ENCODE measurements at regions not wholly inside any gene's neighbourhood (a gene's known extent, or its start where the extent isn't known, plus 50 kb on each side); places are given as distances from the start of the nearest gene placed in this dataset.
"Not testable (repeated sequence)": the region's sequence is repeated elsewhere in the genome, so short reads cannot be mapped to it uniquely, and the experiment has no call there.

DNA sequence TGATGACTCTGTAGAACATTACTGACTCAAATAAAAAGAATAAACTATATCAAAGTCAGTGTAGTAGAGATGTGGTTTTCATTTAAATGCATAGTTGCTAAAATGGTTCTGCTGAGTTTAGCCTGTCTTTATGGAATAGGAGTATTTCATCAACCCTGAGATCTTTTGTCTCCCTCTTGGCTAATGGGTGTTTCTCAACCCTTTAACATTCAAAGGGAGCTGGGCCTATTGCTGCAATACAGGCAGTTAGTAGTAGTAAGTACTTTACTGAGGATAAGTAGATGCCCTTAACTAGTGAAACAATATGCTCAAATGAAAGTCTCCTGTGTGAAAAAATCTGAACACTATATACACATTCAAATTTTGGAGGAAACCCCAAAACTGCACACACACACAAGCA lies 184.7 kb upstream of the TTC14 start:
- Histone ChIP-seq H3K27me3 (ENCODE audit: insufficient read depth, low read length, poor library complexity, severe bottlenecking) (no peaks in the 10 kb centered on the region), H3K9me3 (ENCODE audit: low read length) (no peaks in the 10 kb centered on the region), H3K4me1 (ENCODE audit: insufficient read depth, low read length) (no peaks in the 10 kb centered on the region), H3K36me3 (ENCODE audit: insufficient read depth, low read length) (no peaks in the 10 kb centered on the region), H3K27ac (ENCODE audit: low read depth, low read length) (no peak overlapping the region), H3K4me3 (ENCODE audit: low read length) (no peak overlapping the region)
- Mint-ChIP-seq H3K4me3 (no peak overlapping the region), H3K36me3 (no peaks in the 10 kb centered on the region), H3K4me1 (no peaks in the 10 kb centered on the region), H3K27me3 (no peaks in the 10 kb centered on the region), H3K9me3 (peaks cover 0 to 4% (median 0%) of the 10 kb centered on the region in 5 donors), H3K27ac (no peak overlapping the region)
- no peak for DNase-seq
- CTCF ChIA-PET: no interaction called here
- POLR2A ChIA-PET: no interaction called here

- Histone ChIP-seq H3K27me3 (ENCODE audit: insufficient read depth, low read length, poor library complexity, severe bottlenecking) (no peaks in the 10 kb centered on the region), H3K36me3 (ENCODE audit: insufficient read depth, low read length) (no peaks in the 10 kb centered on the region), H3K9me3 (ENCODE audit: low read length) (no peaks in the 10 kb centered on the region), H3K4me1 (ENCODE audit: insufficient read depth, low read length) (no peaks in the 10 kb centered on the region), H3K27ac (ENCODE audit: low read depth, low read length) (no peak overlapping the region), H3K4me3 (ENCODE audit: low read length) (no peak overlapping the region)
- no peak overlapping the region for H3K4me3 Mint-ChIP-seq
- no peaks in the 10 kb centered on the region for H3K27me3 Mint-ChIP-seq
- no peak for DNase-seq
- H3K27ac Mint-ChIP-seq: no peak overlapping the region
- ChIA-PET CTCF (no interaction called here), POLR2A (no interaction called here)
- H3K9me3 Mint-ChIP-seq: peaks cover 0 to 4% (median 3%) of the 10 kb centered on the region in 5 donors
- no peaks in the 10 kb centered on the region for H3K4me1 Mint-ChIP-seq
- no peaks in the 10 kb centered on the region for H3K36me3 Mint-ChIP-seq
These were observed 181.9 kb upstream of the TTC14 start for GRCh38 chr3:180420016-180420415.

- Mint-ChIP-seq H3K27ac (no peak overlapping the region), H3K27me3 (no peaks in the 10 kb centered on the region), H3K4me3 (no peak overlapping the region), H3K36me3 (no peaks in the 10 kb centered on the region), H3K4me1 (no peaks in the 10 kb centered on the region), H3K9me3 (peaks cover 0 to 4% (median 3%) of the 10 kb centered on the region in 5 donors)
- no peaks in the 10 kb centered on the region for H3K36me3 ChIP-seq (ENCODE audit: insufficient read depth, low read length)
- no peak overlapping the region for H3K27ac ChIP-seq (ENCODE audit: low read depth, low read length)
- H3K27me3 ChIP-seq (ENCODE audit: insufficient read depth, low read length, poor library complexity, severe bottlenecking): no peaks in the 10 kb centered on the region
- POLR2A ChIA-PET: no interaction called here
- CTCF ChIA-PET: no interaction called here
- no peak overlapping the region for H3K4me3 ChIP-seq (ENCODE audit: low read length)
- no peaks in the 10 kb centered on the region for H3K9me3 ChIP-seq (ENCODE audit: low read length)
- no peak for DNase-seq
- no peaks in the 10 kb centered on the region for H3K4me1 ChIP-seq (ENCODE audit: insufficient read depth, low read length)
These were observed 181.2 kb upstream of the TTC14 start for GRCh38 chr3:180420804-180421203.

- Histone ChIP-seq H3K4me3 (ENCODE audit: low read length) (no peak overlapping the region), H3K27me3 (ENCODE audit: insufficient read depth, low read length, poor library complexity, severe bottlenecking) (no peaks in the 10 kb centered on the region), H3K4me1 (ENCODE audit: insufficient read depth, low read length) (no peaks in the 10 kb centered on the region), H3K36me3 (ENCODE audit: insufficient read depth, low read length) (no peaks in the 10 kb centered on the region), H3K27ac (ENCODE audit: low read depth, low read length) (no peak overlapping the region), H3K9me3 (ENCODE audit: low read length) (no peaks in the 10 kb centered on the region)
- H3K9me3 Mint-ChIP-seq: peaks cover 0 to 4% (median 3%) of the 10 kb centered on the region in 5 donors
- POLR2A ChIA-PET: no interaction called here
- no peaks in the 10 kb centered on the region for H3K36me3 Mint-ChIP-seq
- H3K4me1 Mint-ChIP-seq: no peaks in the 10 kb centered on the region
- CTCF ChIA-PET: interaction anchor here (1.9 kb wide), 1 partner anchor 10 kb away, joined by 4 read pairs; no protein-coding TSS in a partner anchor
- H3K27ac Mint-ChIP-seq: no peak overlapping the region
- H3K27me3 Mint-ChIP-seq: no peaks in the 10 kb centered on the region
- H3K4me3 Mint-ChIP-seq: no peak overlapping the region
- no peak for DNase-seq
These were observed 180.7 kb upstream of the TTC14 start for GRCh38 chr3:180421221-180421620.

- Histone ChIP-seq H3K4me1 (ENCODE audit: insufficient read depth, low read length) (no peaks in the 10 kb centered on the region), H3K9me3 (ENCODE audit: low read length) (no peaks in the 10 kb centered on the region), H3K4me3 (ENCODE audit: low read length) (no peak overlapping the region), H3K36me3 (ENCODE audit: insufficient read depth, low read length) (no peaks in the 10 kb centered on the region), H3K27ac (ENCODE audit: low read depth, low read length) (no peak overlapping the region), H3K27me3 (ENCODE audit: insufficient read depth, low read length, poor library complexity, severe bottlenecking) (no peaks in the 10 kb centered on the region)
- DNase-seq: no peak
- no peak overlapping the region for H3K27ac Mint-ChIP-seq
- peaks cover 0 to 4% (median 3%) of the 10 kb centered on the region in 5 donors for H3K9me3 Mint-ChIP-seq
- H3K27me3 Mint-ChIP-seq: no peaks in the 10 kb centered on the region
- POLR2A ChIA-PET: no interaction called here
- no peaks in the 10 kb centered on the region for H3K36me3 Mint-ChIP-seq
- no peaks in the 10 kb centered on the region for H3K4me1 Mint-ChIP-seq
- CTCF ChIA-PET: interaction anchor here (1.9 kb wide), 1 partner anchor 10 kb away, joined by 4 read pairs; no protein-coding TSS in a partner anchor
- H3K4me3 Mint-ChIP-seq: no peak overlapping the region
These were observed 180.2 kb upstream of the TTC14 start for GRCh38 chr3:180421721-180422120.

GRCh38 chr3:180424305-180424704 lies 177.7 kb upstream of the TTC14 start:
- H3K4me1 Mint-ChIP-seq; DNase-seq; H3K4me1 ChIP-seq (ENCODE audit: insufficient read depth, low read length); H3K27me3 ChIP-seq (ENCODE audit: insufficient read depth, low read length, poor library complexity, severe bottlenecking); H3K27ac Mint-ChIP-seq; H3K4me3 Mint-ChIP-seq; H3K36me3 ChIP-seq (ENCODE audit: insufficient read depth, low read length); H3K27ac ChIP-seq (ENCODE audit: low read depth, low read length); H3K9me3 ChIP-seq (ENCODE audit: low read length); H3K27me3 Mint-ChIP-seq; CTCF ChIA-PET; POLR2A ChIA-PET; H3K4me3 ChIP-seq (ENCODE audit: low read length); H3K36me3 Mint-ChIP-seq; H3K9me3 Mint-ChIP-seq: not testable (repeated sequence)

DNA sequence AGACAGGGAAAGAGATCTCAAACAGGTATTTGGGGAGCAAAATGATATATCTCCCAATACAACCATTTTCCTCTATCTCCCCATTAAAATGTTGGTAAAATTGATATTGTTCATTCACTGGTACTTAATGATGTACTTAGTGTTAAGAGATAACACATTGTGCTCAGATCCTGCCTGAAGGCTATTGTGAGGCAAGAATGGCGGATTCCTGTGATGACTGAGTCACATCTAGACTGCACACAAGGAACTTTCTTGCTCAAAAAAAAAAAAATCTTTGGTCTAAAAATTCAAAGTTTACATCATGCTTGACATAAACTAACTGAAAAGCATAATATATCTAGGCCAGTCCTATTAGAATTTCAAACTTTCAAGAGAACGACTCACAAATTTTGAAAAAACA lies 171.1 kb upstream of the TTC14 start:
- no peaks in the 10 kb centered on the region for H3K36me3 Mint-ChIP-seq
- no peak overlapping the region for H3K27ac Mint-ChIP-seq
- Histone ChIP-seq H3K9me3 (ENCODE audit: low read length) (no peaks in the 10 kb centered on the region), H3K4me1 (ENCODE audit: insufficient read depth, low read length) (no peaks in the 10 kb centered on the region), H3K36me3 (ENCODE audit: insufficient read depth, low read length) (no peaks in the 10 kb centered on the region), H3K27me3 (ENCODE audit: insufficient read depth, low read length, poor library complexity, severe bottlenecking) (no peaks in the 10 kb centered on the region), H3K27ac (ENCODE audit: low read depth, low read length) (no peak overlapping the region), H3K4me3 (ENCODE audit: low read length) (no peak overlapping the region)
- POLR2A ChIA-PET: no interaction called here
- H3K27me3 Mint-ChIP-seq: no peaks in the 10 kb centered on the region
- H3K9me3 Mint-ChIP-seq: peaks cover 0 to 9% (median 2%) of the 10 kb centered on the region in 5 donors
- no peaks in the 10 kb centered on the region for H3K4me1 Mint-ChIP-seq
- DNase-seq: no peak
- H3K4me3 Mint-ChIP-seq: no peak overlapping the region
- CTCF ChIA-PET: no interaction called here

DNA sequence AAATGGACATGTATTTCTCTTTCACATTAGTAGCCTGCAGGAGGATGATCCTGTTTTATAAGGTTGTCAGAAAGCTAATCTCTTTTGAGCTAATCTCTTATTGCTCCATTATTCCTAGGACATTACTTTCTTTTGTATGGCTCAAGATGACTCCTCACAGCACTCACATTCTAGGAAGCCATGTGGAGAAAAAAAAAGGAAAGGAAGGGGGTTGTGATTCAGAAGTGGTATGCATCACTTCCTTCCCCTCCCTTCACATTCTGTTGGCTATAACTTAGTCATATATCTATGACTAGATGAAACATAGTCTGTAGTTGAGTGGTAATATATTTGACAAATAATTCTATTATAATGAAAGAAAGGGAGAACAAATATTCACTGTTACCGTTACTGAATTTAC lies 168.8 kb upstream of the TTC14 start:
- Mint-ChIP-seq H3K9me3 (peaks cover 2 to 12% (median 5%) of the 10 kb centered on the region in 5 donors), H3K4me1 (no peaks in the 10 kb centered on the region), H3K36me3 (no peaks in the 10 kb centered on the region), H3K4me3 (no peak overlapping the region), H3K27me3 (no peaks in the 10 kb centered on the region), H3K27ac (no peak overlapping the region)
- Histone ChIP-seq H3K4me1 (ENCODE audit: insufficient read depth, low read length) (no peaks in the 10 kb centered on the region), H3K36me3 (ENCODE audit: insufficient read depth, low read length) (no peaks in the 10 kb centered on the region), H3K9me3 (ENCODE audit: low read length) (no peaks in the 10 kb centered on the region), H3K27me3 (ENCODE audit: insufficient read depth, low read length, poor library complexity, severe bottlenecking) (no peaks in the 10 kb centered on the region), H3K4me3 (ENCODE audit: low read length) (no peak overlapping the region), H3K27ac (ENCODE audit: low read depth, low read length) (no peak overlapping the region)
- ChIA-PET POLR2A (no interaction called here), CTCF (no interaction called here)
- DNase-seq: no peak

- no peak overlapping the region for H3K4me3 Mint-ChIP-seq
These were observed 154.8 kb upstream of the TTC14 start for GRCh38 chr3:180447136-180447535.

More at GRCh38 chr3:180447136-180447535, 154.8 kb upstream of the TTC14 start:
- H3K36me3 ChIP-seq (ENCODE audit: insufficient read depth, low read length): no peaks in the 10 kb centered on the region
- no peaks in the 10 kb centered on the region for H3K4me1 ChIP-seq (ENCODE audit: insufficient read depth, low read length)
- H3K4me1 Mint-ChIP-seq: no peaks in the 10 kb centered on the region
- H3K36me3 Mint-ChIP-seq: no peaks in the 10 kb centered on the region
- ChIA-PET POLR2A (no interaction called here), CTCF (no interaction called here)
- peaks cover 0 to 9% (median 3%) of the 10 kb centered on the region in 5 donors for H3K9me3 Mint-ChIP-seq
- H3K4me3 ChIP-seq (ENCODE audit: low read length): no peak overlapping the region
- no peaks in the 10 kb centered on the region for H3K27me3 ChIP-seq (ENCODE audit: insufficient read depth, low read length, poor library complexity, severe bottlenecking)
- H3K9me3 ChIP-seq (ENCODE audit: low read length): no peaks in the 10 kb centered on the region
- no peak overlapping the region for H3K27ac Mint-ChIP-seq
- H3K27ac ChIP-seq (ENCODE audit: low read depth, low read length): no peak overlapping the region
- H3K27me3 Mint-ChIP-seq: no peaks in the 10 kb centered on the region
- DNase-seq: no peak
